Central memory CD8-positive, alpha-beta T cell (primary cell): ENCODE measurements at regions not wholly inside any gene's neighbourhood (a gene's known extent, or its start where the extent isn't known, plus 50 kb on each side); places are given as distances from the start of the nearest gene placed in this dataset.

Experiments used
- ATAC-seq: fragments of 150-1000 bp; cut with Tn5 transposase; replicated peaks from 2 replicates; pipeline ENCODE4 v1.10.0; 2022; ENCODE audit warnings: mild to moderate bottlenecking, moderate FRiP score, moderate number of reproducible peaks; ENCODE audit not compliant: poor library complexity, severe bottlenecking; ENCODE audit errors: extremely low read depth
- DNase-seq, 2 donors: peaks; one replicate each; pipeline ENCODE4 v3.0.0; 2021; ENCODE audit warnings: low spot score in 2 of 2
- H3K27ac Mint-ChIP-seq: one replicate; pipeline ENCODE4 v1.8.0; 2022; ENCODE audit warnings: low read depth, mild to moderate bottlenecking, moderate library complexity, mixed read lengths
- H3K27me3 Mint-ChIP-seq: one replicate; pipeline ENCODE4 v1.8.0; 2022; ENCODE audit warnings: mixed read lengths
- H3K36me3 Mint-ChIP-seq: one replicate; pipeline ENCODE4 v1.8.0; 2022; ENCODE audit warnings: mild to moderate bottlenecking, moderate library complexity, mixed read lengths; ENCODE audit not compliant: insufficient read depth
- H3K4me1 Mint-ChIP-seq: one replicate; pipeline ENCODE4 v1.8.0; 2022; ENCODE audit warnings: mixed read lengths
- H3K4me3 Mint-ChIP-seq: one replicate; pipeline ENCODE4 v1.8.0; 2022; ENCODE audit warnings: mild to moderate bottlenecking, moderate library complexity, mixed read lengths
- H3K9me3 Mint-ChIP-seq: one replicate; pipeline ENCODE4 v1.8.0; 2022; ENCODE audit warnings: mixed read lengths

GRCh38 chr16:59892376-59892775 is 1158.3 kb upstream of the GOT2 start:
- Mint-ChIP-seq H3K27ac (no peak overlapping the region), H3K4me1 (no peaks in the 10 kb centered on the region), H3K9me3 (peaks cover 43% of the 10 kb centered on the region), H3K4me3 (no peak overlapping the region), H3K36me3 (no peaks in the 10 kb centered on the region), H3K27me3 (no peaks in the 10 kb centered on the region)
- no peak for ATAC-seq
- DNase-seq: no peak

DNA sequence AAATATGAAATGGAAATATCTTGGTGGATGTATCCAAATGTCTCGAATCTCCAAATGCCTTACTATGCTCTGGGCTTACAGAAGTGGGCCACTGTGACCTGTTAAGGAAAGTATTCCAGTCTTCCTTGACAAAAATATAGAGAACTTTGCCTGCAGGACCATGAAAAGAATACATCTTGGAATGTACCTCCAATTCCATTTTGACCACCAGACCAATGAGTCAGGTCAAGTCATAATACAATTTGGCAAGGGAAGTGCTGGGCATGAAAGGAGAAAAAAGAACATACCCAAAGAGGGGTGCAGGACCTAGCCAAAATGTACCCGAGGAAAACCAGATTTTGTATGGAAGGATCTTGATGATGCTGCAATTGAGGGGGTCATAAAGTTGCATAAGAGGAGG is 1153.7 kb upstream of the GOT2 start:
- Mint-ChIP-seq H3K4me1 (no peaks in the 10 kb centered on the region), H3K27me3 (no peaks in the 10 kb centered on the region), H3K9me3 (peaks cover 36% of the 10 kb centered on the region), H3K27ac (no peak overlapping the region), H3K4me3 (no peak overlapping the region), H3K36me3 (no peaks in the 10 kb centered on the region)
- no peak for ATAC-seq
- DNase-seq: no peak

DNA sequence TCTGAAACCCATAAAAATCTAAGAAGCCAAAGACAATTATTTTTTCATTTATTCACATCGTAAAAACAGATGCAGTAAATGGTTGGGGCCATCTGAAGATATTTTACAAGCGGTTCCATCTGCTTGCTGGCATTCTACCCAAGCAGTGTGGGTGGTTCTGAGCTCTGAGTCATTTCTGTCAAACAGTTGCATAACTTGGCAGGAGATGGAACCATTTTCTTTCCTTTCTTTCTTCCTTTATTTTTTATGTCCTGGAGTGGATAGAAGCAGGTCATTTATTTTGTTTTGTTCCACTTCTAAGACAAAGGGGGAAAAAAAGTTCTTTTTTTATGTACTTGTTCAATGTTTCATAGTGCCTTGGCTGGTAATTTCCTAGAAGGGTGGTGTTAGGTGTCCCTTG is 1151.9 kb upstream of the GOT2 start:
- Mint-ChIP-seq H3K27ac (no peak overlapping the region), H3K4me3 (no peak overlapping the region), H3K27me3 (no peaks in the 10 kb centered on the region), H3K36me3 (no peaks in the 10 kb centered on the region), H3K9me3 (peaks cover 38% of the 10 kb centered on the region), H3K4me1 (no peaks in the 10 kb centered on the region)
- DNase-seq (no peak), ATAC-seq (no peak)

- no peak overlapping the region for H3K4me3 Mint-ChIP-seq
- H3K27me3 Mint-ChIP-seq: no peaks in the 10 kb centered on the region
- H3K9me3 Mint-ChIP-seq: peaks cover 17% of the 10 kb centered on the region
- DNase-seq (no peak), ATAC-seq (no peak)
- no peaks in the 10 kb centered on the region for H3K36me3 Mint-ChIP-seq
- H3K4me1 Mint-ChIP-seq: no peaks in the 10 kb centered on the region
- H3K27ac Mint-ChIP-seq: no peak overlapping the region
Observed at GRCh38 chr16:59881376-59881775, 1147.3 kb upstream of the GOT2 start.

GRCh38 chr16:59880611-59881010 is 1146.5 kb upstream of the GOT2 start:
- Mint-ChIP-seq H3K36me3 (no peaks in the 10 kb centered on the region), H3K4me3 (no peak overlapping the region), H3K27me3 (no peaks in the 10 kb centered on the region), H3K4me1 (no peaks in the 10 kb centered on the region), H3K9me3 (peaks cover 17% of the 10 kb centered on the region), H3K27ac (no peak overlapping the region)
- DNase-seq (no peak), ATAC-seq (no peak)

- Mint-ChIP-seq H3K36me3 (no peaks in the 10 kb centered on the region), H3K9me3 (peaks cover 17% of the 10 kb centered on the region), H3K4me3 (no peak overlapping the region), H3K27ac (no peak overlapping the region), H3K4me1 (no peaks in the 10 kb centered on the region), H3K27me3 (no peaks in the 10 kb centered on the region)
- DNase-seq (no peak), ATAC-seq (no peak)
Observed at GRCh38 chr16:59878999-59879398, 1144.9 kb upstream of the GOT2 start.

DNA sequence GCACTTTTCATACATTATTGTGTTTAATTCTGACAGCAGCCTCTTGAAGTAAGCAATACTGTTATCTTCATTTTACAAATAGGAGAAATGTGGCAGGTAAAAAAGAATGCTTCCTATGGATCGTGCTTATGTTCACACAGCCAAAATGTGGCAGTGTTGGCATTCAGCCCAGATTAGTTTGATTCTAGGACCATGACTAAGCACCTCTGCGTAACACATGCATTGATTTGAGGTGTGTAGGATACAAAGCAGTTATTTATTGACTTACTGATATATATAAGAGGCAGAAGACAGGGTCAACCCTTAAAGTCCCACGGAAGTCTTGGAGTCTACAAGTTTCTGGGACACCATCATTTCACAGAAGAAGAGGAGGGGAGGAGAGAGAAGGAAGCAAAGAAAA is 1144.4 kb upstream of the GOT2 start:
- Mint-ChIP-seq H3K9me3 (peaks cover 20% of the 10 kb centered on the region), H3K4me1 (no peaks in the 10 kb centered on the region), H3K27ac (no peak overlapping the region), H3K36me3 (no peaks in the 10 kb centered on the region), H3K4me3 (no peak overlapping the region), H3K27me3 (no peaks in the 10 kb centered on the region)
- DNase-seq: no peak
- no peak for ATAC-seq

DNA sequence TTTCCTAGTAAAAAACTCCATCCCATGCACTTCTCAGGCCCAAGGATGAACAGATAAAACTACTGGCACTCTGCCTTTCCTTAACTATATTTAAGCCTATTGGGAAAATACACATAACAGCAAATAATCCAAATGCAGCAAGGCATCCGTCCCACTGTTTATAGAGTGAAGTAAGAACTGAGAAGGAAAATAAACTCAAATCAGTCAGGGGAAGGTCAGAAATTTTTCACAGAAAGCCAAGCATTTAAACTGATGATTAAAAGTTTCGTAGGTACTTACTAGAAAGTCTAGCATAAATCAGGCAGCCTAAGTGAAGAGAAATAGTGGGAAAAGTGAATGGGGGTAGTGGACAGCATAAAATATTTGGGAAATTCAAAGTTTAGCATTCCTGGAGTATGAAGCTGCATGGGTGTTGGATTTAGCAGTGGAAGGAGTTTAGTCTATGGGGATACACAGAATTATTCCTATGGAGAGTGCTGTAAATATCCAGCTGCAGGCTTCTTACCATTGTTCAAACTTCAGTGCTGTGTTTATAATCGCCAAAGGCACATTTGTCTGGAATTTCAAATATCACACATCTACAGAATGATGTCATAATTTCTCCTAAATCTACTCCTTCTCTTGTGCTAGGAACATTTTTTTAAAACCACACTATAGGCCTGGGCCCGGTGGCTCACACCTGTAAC is 1131.0 kb upstream of the GOT2 start:
- H3K4me1 Mint-ChIP-seq: no peaks in the 10 kb centered on the region
- DNase-seq: no peak

GRCh38 chr16:59859676-59860402 is 1125.7 kb upstream of the GOT2 start:
- DNase-seq (no peak), ATAC-seq (no peak)
- Mint-ChIP-seq H3K4me1 (no peaks in the 10 kb centered on the region), H3K4me3 (no peak overlapping the region), H3K9me3 (peaks cover 6% of the 10 kb centered on the region), H3K36me3 (no peaks in the 10 kb centered on the region), H3K27me3 (no peaks in the 10 kb centered on the region), H3K27ac (no peak overlapping the region)

More for the DNA sequence above, 1131.0 kb upstream of the GOT2 start:
- H3K27me3 Mint-ChIP-seq: no peaks in the 10 kb centered on the region
- no peak for ATAC-seq
- H3K36me3 Mint-ChIP-seq: no peaks in the 10 kb centered on the region
- no peak overlapping the region for H3K27ac Mint-ChIP-seq
- H3K9me3 Mint-ChIP-seq: peaks cover 14% of the 10 kb centered on the region
- H3K4me3 Mint-ChIP-seq: no peak overlapping the region

DNA sequence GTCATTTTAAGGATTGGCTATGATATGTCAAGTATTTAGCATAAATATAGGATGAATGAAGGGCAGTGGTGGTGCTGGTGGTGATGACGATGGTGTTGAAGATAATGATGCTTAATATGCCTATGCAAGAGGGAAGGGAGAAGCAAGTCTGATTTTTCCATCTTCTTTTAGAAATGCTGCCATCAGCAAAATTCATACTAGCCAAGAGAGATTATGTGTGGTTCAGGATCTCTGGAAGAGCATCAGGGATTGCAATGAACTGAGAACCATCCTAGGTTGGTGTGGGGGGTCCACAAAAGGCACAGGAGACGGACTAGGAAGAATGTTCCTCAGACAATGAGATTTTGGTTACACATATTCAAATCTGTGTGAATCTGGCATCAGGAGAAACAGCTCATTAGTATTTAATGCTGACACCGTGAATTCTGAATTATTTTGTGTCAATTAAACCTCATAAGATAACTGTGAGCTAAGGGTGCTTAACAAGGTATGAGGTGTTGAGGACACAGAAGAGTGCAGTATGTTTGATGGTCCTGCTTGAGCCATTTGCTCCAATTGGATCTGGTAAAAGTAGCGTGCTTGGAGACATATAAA is 1120.8 kb upstream of the GOT2 start:
- H3K9me3 Mint-ChIP-seq: peaks cover 31% of the 10 kb centered on the region
- no peaks in the 10 kb centered on the region for H3K4me1 Mint-ChIP-seq
- H3K27ac Mint-ChIP-seq: no peak overlapping the region
- ATAC-seq (no peak), DNase-seq (no peak)
- H3K4me3 Mint-ChIP-seq: no peak overlapping the region
- H3K27me3 Mint-ChIP-seq: no peaks in the 10 kb centered on the region
- H3K36me3 Mint-ChIP-seq: no peaks in the 10 kb centered on the region

- Mint-ChIP-seq H3K36me3 (no peaks in the 10 kb centered on the region), H3K27me3 (no peaks in the 10 kb centered on the region), H3K9me3 (peaks cover 29% of the 10 kb centered on the region), H3K4me1 (no peaks in the 10 kb centered on the region), H3K27ac (no peak overlapping the region), H3K4me3 (no peak overlapping the region)
- DNase-seq: no peak
- no peak for ATAC-seq
Observed at GRCh38 chr16:59849716-59850115, 1115.6 kb upstream of the GOT2 start.

GRCh38 chr16:59848296-59848695 is 1114.2 kb upstream of the GOT2 start:
- ATAC-seq: no peak
- Mint-ChIP-seq H3K9me3 (peaks cover 25% of the 10 kb centered on the region), H3K27ac (no peak overlapping the region), H3K27me3 (no peaks in the 10 kb centered on the region), H3K36me3 (no peaks in the 10 kb centered on the region), H3K4me1 (no peaks in the 10 kb centered on the region), H3K4me3 (no peak overlapping the region)
- DNase-seq: no peak

- no peak for DNase-seq
- peaks cover 36% of the 10 kb centered on the region for H3K9me3 Mint-ChIP-seq
- no peak for ATAC-seq
- no peaks in the 10 kb centered on the region for H3K36me3 Mint-ChIP-seq
- H3K4me3 Mint-ChIP-seq: no peak overlapping the region
- no peak overlapping the region for H3K27ac Mint-ChIP-seq
- no peaks in the 10 kb centered on the region for H3K4me1 Mint-ChIP-seq
- no peaks in the 10 kb centered on the region for H3K27me3 Mint-ChIP-seq
Observed at GRCh38 chr16:59840169-59840568, 1106.1 kb upstream of the GOT2 start.
